Gastroesophageal sphincter (tissue), 4 donors: ENCODE measurements at regions not wholly inside any gene's neighbourhood (a gene's known extent, or its start where the extent isn't known, plus 50 kb on each side); places are given as distances from the start of the nearest gene placed in this dataset.

Source experiments
- ATAC-seq: fragments of 150-250 bp; one replicate; pipeline ENCODE4 v1.9.1; 2016; ENCODE audit warnings: mild to moderate bottlenecking, moderate library complexity
- H3K27ac ChIP-seq, 4 donors: fragments of 200-600 bp; sonication (generic) in 3 of 4; 1 replicate in 3 of 4; 2 replicates in 1 of 4; pipeline ENCODE4 v1.5.1; 2016 to 2019
- H3K27me3 ChIP-seq: fragments of 200-600 bp; sonication (generic); one replicate; pipeline ENCODE4 v1.5.1; 2019
- H3K36me3 ChIP-seq, 2 donors: fragments of 200-600 bp; sonication (generic); one replicate each; pipeline ENCODE4 v1.5.1; 2019; ENCODE audit warnings: control low read depth in 1 of 2
- H3K4me1 ChIP-seq, 3 donors: fragments of 200-600 bp; sonication (generic); 1 replicate in 2 of 3; 2 replicates in 1 of 3; pipeline ENCODE4 v1.5.1; 2016 to 2019; ENCODE audit warnings: control low read depth in 2 of 3
- H3K4me3 ChIP-seq, 2 donors: fragments of 200-600 bp; sonication (generic); one replicate each; pipeline ENCODE4 v1.5.1; 2019; ENCODE audit warnings: mild to moderate bottlenecking in 1 of 2, moderate library complexity in 1 of 2
- H3K9me3 ChIP-seq, 3 donors: fragments of 200-600 bp; sonication (generic); one replicate each; pipeline ENCODE4 v1.5.1; 2017 to 2019; ENCODE audit warnings: control low read depth in 2 of 3
- CTCF ChIP-seq, 4 experiments: fragments of 200-600 bp in 2 of 4; fragments of 450-650 bp in 2 of 4; sonication (generic) in 1 of 4; IDR thresholded peaks; one replicate each; pipeline ENCODE4 v1.5.1; 2017 to 2019; ENCODE audit warnings: antibody characterized with exemption in 4 of 4, mild to moderate bottlenecking in 2 of 4, moderate library complexity in 2 of 4
- EP300 ChIP-seq: sonication (generic); formaldehyde crosslinking; IDR thresholded peaks from one replicate; pipeline ENCODE4 v1.6.1; 2017; ENCODE audit warnings: antibody characterized with exemption, mild to moderate bottlenecking
- POLR2A ChIP-seq, 2 donors: fragments of 450-650 bp; IDR thresholded peaks; one replicate each; pipeline ENCODE4 v1.6.1; 2017; ENCODE audit warnings: antibody characterized with exemption in 2 of 2, mild to moderate bottlenecking in 2 of 2, moderate library complexity in 1 of 2
- POLR2AphosphoS5 ChIP-seq: sonication (generic); formaldehyde crosslinking; IDR thresholded peaks from one replicate; pipeline ENCODE4 v1.6.1; 2017; ENCODE audit warnings: antibody characterized with exemption
- WGBS, 2 donors: methylation state at CpG; one replicate each; pipeline ENCODE4 v1.1.5; 2018; ENCODE audit warnings: low coverage in 1 of 2; 5-methylcytosine and 5-hydroxymethylcytosine counted together

DNA sequence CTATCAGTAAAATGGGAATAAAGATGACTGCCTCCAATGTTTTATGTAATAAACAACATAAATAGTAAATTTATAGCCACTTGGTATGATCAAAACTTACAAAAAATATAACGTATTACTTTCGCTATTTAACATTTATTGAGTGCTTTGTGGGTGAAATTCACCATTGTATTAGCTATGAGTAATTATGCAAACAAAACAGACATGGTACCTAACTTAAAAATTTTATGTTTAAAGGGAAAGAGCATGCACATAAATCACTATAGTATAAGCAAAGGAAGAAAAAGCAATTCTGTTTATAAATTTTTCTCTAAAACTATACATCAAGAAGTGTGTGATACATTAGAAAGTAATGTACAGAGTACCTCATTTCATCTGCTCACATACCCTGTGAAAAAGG is 1046.2 kb downstream of the NCAM2 start:
- no peak overlapping the region for H3K27ac ChIP-seq
- no peaks in the 10 kb centered on the region for H3K4me1 ChIP-seq
- H3K9me3 ChIP-seq = no peaks in the 10 kb centered on the region
- H3K27me3 ChIP-seq = no peaks in the 10 kb centered on the region
- 13 to 72% methylated on average over 1 to 2 of the region's 2 CpGs for WGBS, 2 donors
- no peak for ATAC-seq
- no peaks in the 10 kb centered on the region for H3K36me3 ChIP-seq
- no peak overlapping the region for H3K4me3 ChIP-seq
- TF ChIP-seq POLR2AphosphoS5 (no peak), POLR2A (IDR thresholded peaks at IDR 0.05) (no peak), CTCF (IDR thresholded peaks at IDR 0.05) (no peak), EP300 (no peak)

DNA sequence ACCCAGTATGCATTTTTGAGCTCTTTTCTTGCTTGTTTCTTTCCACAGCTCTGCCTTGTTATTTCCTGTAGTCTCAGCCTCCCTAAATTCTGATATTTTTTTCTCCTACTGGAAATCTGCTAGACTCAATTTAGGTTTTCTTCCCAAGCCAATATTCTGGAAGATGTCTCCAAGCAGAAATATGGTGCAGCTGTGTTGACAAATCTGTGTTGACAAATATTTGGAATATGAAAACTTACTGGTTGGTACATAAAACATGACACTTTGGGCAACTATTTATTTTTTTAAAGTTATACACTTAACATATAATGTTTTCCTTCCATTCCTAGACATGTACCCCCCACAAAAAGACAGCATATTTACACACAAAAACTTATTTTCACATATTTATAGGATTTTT is 1048.4 kb downstream of the NCAM2 start:
- H3K4me3 ChIP-seq = no peak overlapping the region
- ATAC-seq = no peak

DNA sequence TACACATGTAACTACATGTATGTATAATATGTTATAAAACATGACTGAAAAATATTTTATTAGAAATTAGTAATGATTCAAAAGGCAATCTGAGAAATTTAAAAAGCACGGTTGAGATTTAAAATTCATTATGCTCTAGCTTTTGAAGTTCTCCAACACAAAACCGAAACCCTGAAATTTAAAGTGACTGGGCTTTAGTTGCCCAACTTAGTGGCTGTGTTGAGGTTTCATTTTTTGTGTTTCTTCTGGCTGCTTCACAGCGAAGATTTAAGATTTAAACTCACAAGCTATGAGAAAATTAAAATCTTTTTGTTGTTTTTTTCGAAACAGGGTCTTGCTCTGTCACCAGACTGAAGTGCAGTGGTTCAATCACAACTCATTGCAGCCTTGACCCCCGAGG is 1058.7 kb downstream of the NCAM2 start:
- TF ChIP-seq POLR2A (IDR thresholded peaks at IDR 0.05) (no peak), POLR2AphosphoS5 (no peak), EP300 (no peak)
- Histone ChIP-seq H3K4me1 (no peaks in the 10 kb centered on the region), H3K4me3 (no peak overlapping the region), H3K27ac (no peak overlapping the region), H3K27me3 (no peaks in the 10 kb centered on the region), H3K9me3 (no peaks in the 10 kb centered on the region), H3K36me3 (no peaks in the 10 kb centered on the region)
- no peak for ATAC-seq
- WGBS, 2 donors = 73 to 85% methylated on average over 4 to 5 of the region's 5 CpGs

More for the DNA sequence above, 1048.4 kb downstream of the NCAM2 start:
- TF ChIP-seq CTCF (IDR thresholded peaks at IDR 0.05) = no peak
- no peak for TF ChIP-seq POLR2A (IDR thresholded peaks at IDR 0.05)
- TF ChIP-seq EP300 = no peak
- no peak for TF ChIP-seq POLR2AphosphoS5
- H3K27ac ChIP-seq = no peak overlapping the region
- no peaks in the 10 kb centered on the region for H3K4me1 ChIP-seq
- no peaks in the 10 kb centered on the region for H3K27me3 ChIP-seq
- no peaks in the 10 kb centered on the region for H3K9me3 ChIP-seq
- no peaks in the 10 kb centered on the region for H3K36me3 ChIP-seq

DNA sequence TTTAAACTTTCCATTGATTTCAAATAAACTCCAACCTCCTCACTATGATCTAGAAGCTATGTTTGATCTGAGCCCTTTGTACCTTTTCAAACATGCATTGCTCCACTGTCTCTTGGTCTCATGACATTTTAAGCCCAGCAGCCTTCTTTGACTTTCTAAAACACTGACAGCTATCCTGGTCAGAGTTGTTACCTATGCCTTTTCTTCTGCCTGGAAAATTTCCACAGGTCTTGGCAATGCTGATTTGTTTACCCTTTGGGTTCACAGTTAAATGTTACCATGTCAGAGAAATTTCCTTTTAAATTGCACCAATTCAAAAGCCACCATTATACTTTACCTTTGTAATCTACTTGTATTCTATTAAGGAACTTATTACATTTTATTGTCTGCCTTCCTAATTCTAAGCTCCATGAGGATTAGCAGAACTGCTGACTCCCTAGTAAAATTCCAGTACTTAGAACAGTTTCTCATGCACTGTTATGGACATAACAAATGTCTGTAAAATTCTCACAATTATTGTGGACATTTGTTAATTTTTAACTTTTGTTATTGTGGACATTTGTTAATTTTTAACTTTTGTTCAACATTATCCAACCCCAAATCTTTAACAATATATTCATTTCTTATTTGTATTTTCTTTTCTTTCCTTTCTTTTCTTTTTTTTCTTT is 1064.4 kb downstream of the NCAM2 start:
- no peak for ATAC-seq
- TF ChIP-seq POLR2AphosphoS5 (no peak), CTCF (IDR thresholded peaks at IDR 0.05) (no peak), EP300 (no peak), POLR2A (IDR thresholded peaks at IDR 0.05) (no peak)
- Histone ChIP-seq H3K4me3 (no peak overlapping the region), H3K27me3 (no peaks in the 10 kb centered on the region), H3K27ac (no peak overlapping the region), H3K36me3 (no peaks in the 10 kb centered on the region), H3K4me1 (no peaks in the 10 kb centered on the region), H3K9me3 (no peaks in the 10 kb centered on the region)

DNA sequence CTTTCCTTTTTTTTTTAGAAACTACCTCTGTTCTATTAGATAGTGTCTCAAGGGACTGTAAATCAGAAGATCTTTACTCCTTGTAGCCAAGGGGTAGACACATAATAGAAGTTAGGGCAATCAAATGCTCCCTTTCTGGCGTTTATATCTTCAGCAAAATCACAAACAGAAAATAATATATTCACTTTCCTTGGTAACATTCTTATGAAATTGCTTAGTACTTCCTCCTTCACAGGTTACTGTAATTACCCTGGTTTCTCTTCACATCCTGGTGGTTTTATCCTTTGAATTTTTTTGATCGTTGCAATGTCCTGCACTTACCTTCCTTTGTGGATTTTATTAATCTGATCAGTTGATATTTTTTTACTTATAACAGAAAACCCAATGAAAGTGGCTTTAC is 1064.9 kb downstream of the NCAM2 start:
- 67 to 71% methylated on average over 2 of the region's 2 CpGs for WGBS, 2 donors
- H3K36me3 ChIP-seq = no peaks in the 10 kb centered on the region
- H3K27ac ChIP-seq = no peak overlapping the region
- TF ChIP-seq EP300 = no peak
- TF ChIP-seq CTCF (IDR thresholded peaks at IDR 0.05) = no peak
- TF ChIP-seq POLR2AphosphoS5 = no peak
- no peak for TF ChIP-seq POLR2A (IDR thresholded peaks at IDR 0.05)
- H3K27me3 ChIP-seq = no peaks in the 10 kb centered on the region
- no peaks in the 10 kb centered on the region for H3K9me3 ChIP-seq
- no peak for ATAC-seq
- H3K4me1 ChIP-seq = no peaks in the 10 kb centered on the region
- no peak overlapping the region for H3K4me3 ChIP-seq
